Naive thymus-derived CD4-positive, alpha-beta T cell (primary cell): ENCODE measurements at regions not wholly inside any gene's neighbourhood (a gene's known extent, or its start where the extent isn't known, plus 50 kb on each side); places are given as distances from the start of the nearest gene placed in this dataset.

ENCODE experiments used
- ATAC-seq: fragments of 150-1000 bp; cut with Tn5 transposase; 2 replicates; pipeline ENCODE4 v1.10.0; 2021; ENCODE audit warnings: mild to moderate bottlenecking, moderate library complexity
- CTCF ChIA-PET: fragments of 350-600 bp; sonication (Branson Sonifier 250); formaldehyde crosslinking; loops from one replicate; lab custom pipeline; 2021; ENCODE audit warnings: antibody characterized with exemption; lab: Charles Lee
- POLR2A ChIA-PET: fragments of 350-600 bp; sonication (Branson Sonifier 250); formaldehyde crosslinking; loops from one replicate; lab custom pipeline; 2021; ENCODE audit warnings: antibody characterized with exemption, inconsistent platforms; lab: Charles Lee
- DNase-seq, 9 donors: peaks; one replicate each; pipeline versions ENCODE4 v3.0.0 to v3.0.0-alpha.2; 2020 to 2022; ENCODE audit warnings: mixed read lengths in 1 of 9
- H3K27ac ChIP-seq: one replicate; pipeline ENCODE4 v1.7.0; 2013; ENCODE audit warnings: mild to moderate bottlenecking, low read depth, low read length, moderate library complexity
- H3K27me3 ChIP-seq, 2 donors: one replicate each; pipeline ENCODE4 v1.7.0; 2013; ENCODE audit warnings: low read length in 2 of 2, mild to moderate bottlenecking in 2 of 2, moderate library complexity in 2 of 2; ENCODE audit not compliant: control insufficient read depth in 2 of 2, insufficient read depth in 2 of 2
- H3K36me3 ChIP-seq, 3 experiments: 1 replicate in 2 of 3; 2 replicates in 1 of 3; pipeline ENCODE4 v1.7.0; 2013; ENCODE audit warnings: low read length in 3 of 3, mild to moderate bottlenecking in 3 of 3, moderate library complexity in 1 of 3; ENCODE audit not compliant: insufficient read depth in 3 of 3, control insufficient read depth in 2 of 3
- H3K4me1 ChIP-seq, 2 donors: one replicate each; pipeline ENCODE4 v1.7.0; 2013; ENCODE audit warnings: low read length in 2 of 2, mild to moderate bottlenecking in 2 of 2, moderate library complexity in 1 of 2; ENCODE audit not compliant: control insufficient read depth in 2 of 2, insufficient read depth in 2 of 2
- H3K4me3 ChIP-seq: 2 replicates; pipeline ENCODE4 v1.7.0; 2013; ENCODE audit warnings: mild to moderate bottlenecking, low read length
- H3K9me3 ChIP-seq, 3 experiments: 1 replicate in 2 of 3; 2 replicates in 1 of 3; pipeline ENCODE4 v1.7.0; 2013; ENCODE audit warnings: low read length in 3 of 3; ENCODE audit not compliant: control insufficient read depth in 2 of 3
- H3K27ac Mint-ChIP-seq, 9 donors: one replicate each; pipeline ENCODE4 v1.8.0; 2020 to 2022; ENCODE audit warnings: mixed read lengths in 9 of 9, mild to moderate bottlenecking in 8 of 9, moderate library complexity in 5 of 9, inconsistent platforms in 2 of 9
- H3K27me3 Mint-ChIP-seq, 5 donors: one replicate each; pipeline ENCODE4 v1.8.0; 2021 to 2022; ENCODE audit warnings: mixed read lengths in 5 of 5, mild to moderate bottlenecking in 1 of 5
- H3K36me3 Mint-ChIP-seq, 5 donors: one replicate each; pipeline ENCODE4 v1.8.0; 2020 to 2022; ENCODE audit warnings: mixed read lengths in 5 of 5, mild to moderate bottlenecking in 3 of 5, inconsistent platforms in 1 of 5
- H3K4me1 Mint-ChIP-seq, 7 donors: one replicate each; pipeline ENCODE4 v1.8.0; 2020 to 2022; ENCODE audit warnings: mixed read lengths in 7 of 7, mild to moderate bottlenecking in 3 of 7, inconsistent platforms in 1 of 7
- H3K4me3 Mint-ChIP-seq, 10 donors: one replicate each; pipeline ENCODE4 v1.8.0; 2020 to 2022; ENCODE audit warnings: mild to moderate bottlenecking in 10 of 10, mixed read lengths in 10 of 10, moderate library complexity in 6 of 10, inconsistent platforms in 2 of 10
- H3K9me3 Mint-ChIP-seq, 11 donors: one replicate each; pipeline ENCODE4 v1.8.0; 2020 to 2022; ENCODE audit warnings: mixed read lengths in 11 of 11, mild to moderate bottlenecking in 4 of 11, inconsistent platforms in 1 of 11, moderate library complexity in 1 of 11
- intact Hi-C, 2 donors: fragments of 100-400 bp; cut with micrococcal nuclease; formaldehyde crosslinking; loops; one replicate each; pipeline ENCODE4 v1.15.1; 2023

DNA sequence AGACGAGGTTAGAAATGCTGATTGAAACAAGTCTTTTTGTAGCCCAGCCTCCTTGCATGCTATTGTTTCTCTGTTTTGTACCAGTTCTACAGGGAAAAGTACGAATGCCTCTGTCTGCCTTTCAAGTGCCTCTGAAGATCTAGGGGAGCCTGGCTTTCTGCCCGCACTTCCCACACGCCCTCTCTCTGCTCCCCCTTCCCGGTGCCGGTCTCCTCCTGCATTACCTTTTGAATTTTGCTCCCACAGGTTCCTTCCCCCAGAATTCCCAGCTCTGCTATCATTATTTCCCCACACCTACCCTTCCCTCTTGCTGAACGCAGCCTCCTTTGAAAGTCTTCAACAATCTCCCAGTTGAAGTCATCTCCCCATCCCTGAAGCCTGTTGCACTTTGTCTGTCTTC is 689.7 kb downstream of the BCL11B start:
- no peaks in the 10 kb centered on the region for H3K9me3 ChIP-seq
- Mint-ChIP-seq H3K4me3 (no peak overlapping the region), H3K4me1 (peaks cover 0 to 7% (median 0%) of the 10 kb centered on the region in 7 donors), H3K36me3 (no peaks in the 10 kb centered on the region), H3K27me3 (peaks cover 0 to 10% (median 0%) of the 10 kb centered on the region in 5 donors), H3K9me3 (peaks cover 0 to 17% (median 3%) of the 10 kb centered on the region in 11 donors), H3K27ac (no peak overlapping the region)
- H3K4me1 ChIP-seq = no peaks in the 10 kb centered on the region
- ChIA-PET POLR2A (no interaction called here), CTCF (no interaction called here)
- no peaks in the 10 kb centered on the region for H3K36me3 ChIP-seq
- intact Hi-C loops = no loop called here
- ATAC-seq (no peak), DNase-seq (no peak)
- H3K4me3 ChIP-seq = no peak overlapping the region
- no peak overlapping the region for H3K27ac ChIP-seq
- H3K27me3 ChIP-seq = no peaks in the 10 kb centered on the region

- intact Hi-C loops = no loop called here
- Histone ChIP-seq H3K27me3 (no peaks in the 10 kb centered on the region), H3K36me3 (no peaks in the 10 kb centered on the region), H3K4me3 (no peak overlapping the region), H3K9me3 (no peaks in the 10 kb centered on the region), H3K27ac (no peak overlapping the region), H3K4me1 (no peaks in the 10 kb centered on the region)
- no peaks in the 10 kb centered on the region for H3K27me3 Mint-ChIP-seq
- ChIA-PET CTCF (interaction anchor here (0.7 kb wide), 1 partner anchor 463 kb away, joined by 3 read pairs; no protein-coding TSS in a partner anchor), POLR2A (no interaction called here)
- H3K36me3 Mint-ChIP-seq = peaks cover 0 to 6% (median 0%) of the 10 kb centered on the region in 5 donors
- peaks cover 0 to under 1% (median 0%) of the 10 kb centered on the region in 7 donors for H3K4me1 Mint-ChIP-seq
- H3K9me3 Mint-ChIP-seq = peaks cover 0 to 4% (median 4%) of the 10 kb centered on the region in 11 donors
- H3K4me3 Mint-ChIP-seq = no peak overlapping the region
- ATAC-seq (no peak), DNase-seq (no peak)
- H3K27ac Mint-ChIP-seq = no peak overlapping the region
Measured at GRCh38 chr14:98591161-98591560, 680.8 kb downstream of the BCL11B start.

DNA sequence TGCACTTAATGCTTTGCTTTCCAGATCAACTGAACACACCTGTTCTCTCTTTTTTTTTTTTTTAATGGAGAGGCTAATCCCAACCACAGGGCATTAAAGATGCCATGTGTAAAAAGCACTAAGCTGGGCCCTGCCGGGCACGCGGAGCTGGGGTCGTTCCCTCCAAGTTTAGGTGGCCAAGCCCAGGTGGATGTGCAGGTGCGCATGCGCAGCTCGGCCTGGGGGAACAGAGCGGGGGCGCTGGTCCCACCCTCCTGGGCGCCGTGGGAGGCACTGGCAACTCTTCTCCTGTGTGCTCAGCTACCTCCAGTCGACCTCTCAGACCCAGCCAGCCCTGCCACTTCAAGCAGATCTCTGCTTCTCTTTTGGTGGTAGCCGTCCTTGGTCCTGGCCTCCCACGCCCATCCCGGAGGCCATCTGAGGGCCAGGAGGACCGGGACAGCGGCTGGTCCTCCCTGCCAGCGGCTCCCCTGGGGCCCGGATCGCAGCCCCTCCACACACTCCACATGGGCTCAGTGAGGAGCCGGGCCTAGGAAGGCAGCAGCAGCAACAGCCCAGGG is 679.3 kb downstream of the BCL11B start:
- Mint-ChIP-seq H3K9me3 (peaks cover 0 to 19% (median 10%) of the 10 kb centered on the region in 11 donors), H3K27ac (no peak overlapping the region)
- POLR2A ChIA-PET = no interaction called here

GRCh38 chr14:98593361-98593761 is 678.6 kb downstream of the BCL11B start:
- no peak for DNase-seq
- ChIA-PET POLR2A (no interaction called here), CTCF (no interaction called here)
- Histone ChIP-seq H3K27ac (no peak overlapping the region), H3K27me3 (no peaks in the 10 kb centered on the region), H3K36me3 (no peaks in the 10 kb centered on the region), H3K9me3 (no peaks in the 10 kb centered on the region), H3K4me1 (no peaks in the 10 kb centered on the region), H3K4me3 (no peak overlapping the region)
- Mint-ChIP-seq H3K27me3 (no peaks in the 10 kb centered on the region), H3K4me1 (no peaks in the 10 kb centered on the region), H3K27ac (no peak overlapping the region), H3K4me3 (no peak overlapping the region), H3K36me3 (peaks cover 0 to 20% (median 9%) of the 10 kb centered on the region in 5 donors), H3K9me3 (peaks cover 0 to 25% (median 12%) of the 10 kb centered on the region in 11 donors)
- no peak for ATAC-seq
- intact Hi-C loops = no loop called here

More for the DNA sequence above, 679.3 kb downstream of the BCL11B start:
- Mint-ChIP-seq H3K27me3 (no peaks in the 10 kb centered on the region), H3K4me3 (no peak overlapping the region), H3K36me3 (peaks cover 0 to 16% (median 9%) of the 10 kb centered on the region in 5 donors), H3K4me1 (no peaks in the 10 kb centered on the region)
- Histone ChIP-seq H3K9me3 (no peaks in the 10 kb centered on the region), H3K4me3 (no peak overlapping the region), H3K36me3 (no peaks in the 10 kb centered on the region), H3K27me3 (no peaks in the 10 kb centered on the region), H3K4me1 (no peaks in the 10 kb centered on the region), H3K27ac (no peak overlapping the region)
- intact Hi-C loops = no loop called here
- no peak for DNase-seq
- ATAC-seq = no peak
- CTCF ChIA-PET = no interaction called here

DNA sequence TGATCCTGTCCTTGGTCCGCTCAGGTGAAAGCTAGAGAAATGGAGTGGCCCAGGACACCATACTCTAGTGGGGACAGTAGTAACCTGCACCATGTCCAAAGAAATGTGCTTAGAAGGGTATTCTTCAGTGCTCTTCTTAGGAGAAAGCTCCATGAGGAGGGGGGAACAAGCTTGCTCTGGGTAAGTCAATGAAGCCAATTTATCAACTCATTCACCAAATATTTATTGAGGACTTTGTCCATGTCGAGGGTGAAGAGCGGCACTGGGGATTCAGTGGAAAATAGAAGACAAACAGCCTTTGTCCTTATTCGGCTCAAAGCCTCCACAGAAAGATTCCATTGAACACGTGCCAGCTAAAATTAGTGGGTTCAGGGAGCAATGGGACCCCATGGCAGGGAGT is 677.8 kb downstream of the BCL11B start:
- Mint-ChIP-seq H3K27ac (no peak overlapping the region), H3K4me3 (no peak overlapping the region), H3K36me3 (peaks cover 0 to 20% (median 9%) of the 10 kb centered on the region in 5 donors), H3K27me3 (no peaks in the 10 kb centered on the region), H3K9me3 (peaks cover 0 to 25% (median 12%) of the 10 kb centered on the region in 11 donors), H3K4me1 (no peaks in the 10 kb centered on the region)
- no peak for DNase-seq
- no peak overlapping the region for H3K4me3 ChIP-seq
- POLR2A ChIA-PET = interaction anchor here (0.6 kb wide), 1 partner anchor 180 kb away, joined by 4 read pairs; no protein-coding TSS in a partner anchor
- intact Hi-C loops = no loop called here
- H3K27ac ChIP-seq = no peak overlapping the region
- H3K36me3 ChIP-seq = no peaks in the 10 kb centered on the region
- no peak for ATAC-seq
- H3K27me3 ChIP-seq = no peaks in the 10 kb centered on the region
- H3K4me1 ChIP-seq = no peaks in the 10 kb centered on the region
- no peaks in the 10 kb centered on the region for H3K9me3 ChIP-seq
- CTCF ChIA-PET = no interaction called here

GRCh38 chr14:98598576-98598975 is 673.4 kb downstream of the BCL11B start:
- Mint-ChIP-seq H3K9me3 (peaks cover 0 to 25% (median 12%) of the 10 kb centered on the region in 11 donors), H3K36me3 (peaks cover 0 to 20% (median 9%) of the 10 kb centered on the region in 5 donors), H3K27ac (no peak overlapping the region), H3K4me1 (peaks cover 0 to 7% (median 0%) of the 10 kb centered on the region in 7 donors), H3K4me3 (no peak overlapping the region), H3K27me3 (peaks cover 0 to 4% (median 0%) of the 10 kb centered on the region in 5 donors)
- Histone ChIP-seq H3K4me3 (no peak overlapping the region), H3K4me1 (no peaks in the 10 kb centered on the region), H3K27me3 (no peaks in the 10 kb centered on the region), H3K9me3 (no peaks in the 10 kb centered on the region), H3K27ac (no peak overlapping the region), H3K36me3 (no peaks in the 10 kb centered on the region)
- ATAC-seq (no peak), DNase-seq (no peak)
- CTCF ChIA-PET = no interaction called here
- POLR2A ChIA-PET = no interaction called here
- intact Hi-C loops = no loop called here

GRCh38 chr14:98599082-98599481 is 672.9 kb downstream of the BCL11B start:
- Mint-ChIP-seq H3K36me3 (peaks cover 0 to 17% (median 9%) of the 10 kb centered on the region in 5 donors), H3K9me3 (peaks cover 0 to 25% (median 12%) of the 10 kb centered on the region in 11 donors), H3K4me3 (no peak overlapping the region), H3K27me3 (peaks cover 0 to 4% (median 0%) of the 10 kb centered on the region in 5 donors), H3K27ac (no peak overlapping the region), H3K4me1 (peaks cover 0 to 7% (median 0%) of the 10 kb centered on the region in 7 donors)
- Histone ChIP-seq H3K4me3 (no peak overlapping the region), H3K27me3 (no peaks in the 10 kb centered on the region), H3K9me3 (no peaks in the 10 kb centered on the region), H3K27ac (no peak overlapping the region), H3K4me1 (no peaks in the 10 kb centered on the region), H3K36me3 (no peaks in the 10 kb centered on the region)
- CTCF ChIA-PET = no interaction called here
- intact Hi-C loops = no loop called here
- POLR2A ChIA-PET = no interaction called here
- DNase-seq (no peak), ATAC-seq (no peak)
